ENCODE measurements at regions not wholly inside any gene's neighbourhood (a gene's known extent, or its start where the extent isn't known, plus 50 kb on each side); places are given as distances from the start of the nearest gene placed in this dataset.

DNA sequence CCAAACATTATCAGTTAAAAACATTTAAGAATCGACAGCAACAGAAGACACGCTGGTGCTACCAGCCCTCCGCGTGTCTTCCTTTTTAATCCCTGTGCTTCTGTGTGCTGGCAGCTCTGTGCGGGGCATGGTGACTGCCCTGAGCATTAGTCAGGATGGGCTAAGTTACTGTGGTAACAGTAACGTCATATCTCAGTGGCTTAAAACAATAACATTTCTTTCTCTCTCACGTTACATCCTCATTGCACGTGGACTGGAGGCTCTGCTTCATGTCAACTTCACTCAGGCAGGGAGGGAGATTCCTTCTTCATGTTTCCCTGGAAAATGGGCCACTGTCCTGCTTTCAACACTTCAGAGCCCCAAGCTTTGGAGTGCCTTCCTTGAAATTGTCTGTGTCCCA, 378.5 kb downstream of the CCSER2 start:
- DNase-seq, result no peak
- Histone ChIP-seq H3K4me3 (no peak overlapping the region), H3K27me3 (no peaks in the 10 kb centered on the region), H3K4me1 (no peaks in the 10 kb centered on the region), H3K27ac (peak overlapping the region in 2 of 4 donors; percentile 38 to 63), H3K36me3 (no peaks in the 10 kb centered on the region), H3K9me3 (no peaks in the 10 kb centered on the region)
- in situ Hi-C loops (cut with MboI; ENCODE audit: low pct_ligation_motif_present in 1 of 4, low pct_unique_long_range_greater_than_20kb in 1 of 4, low sequenced_read_pairs in 3 of 4) (loop anchor here in 1 of 4 donors (25.0 kb wide), 1 partner anchor 105 kb away; no protein-coding TSS in a partner anchor), intact Hi-C loops (cut with DNase I; ENCODE audit: low total_unique reads) (no loop called here)
- TF ChIP-seq POLR2A (IDR thresholded peaks at IDR 0.05), result no peak
- peak; percentile 19 for TF ChIP-seq EP300 (IDR thresholded peaks at IDR 0.05; ENCODE audit: low read depth)
- TF ChIP-seq, protein P1, sequence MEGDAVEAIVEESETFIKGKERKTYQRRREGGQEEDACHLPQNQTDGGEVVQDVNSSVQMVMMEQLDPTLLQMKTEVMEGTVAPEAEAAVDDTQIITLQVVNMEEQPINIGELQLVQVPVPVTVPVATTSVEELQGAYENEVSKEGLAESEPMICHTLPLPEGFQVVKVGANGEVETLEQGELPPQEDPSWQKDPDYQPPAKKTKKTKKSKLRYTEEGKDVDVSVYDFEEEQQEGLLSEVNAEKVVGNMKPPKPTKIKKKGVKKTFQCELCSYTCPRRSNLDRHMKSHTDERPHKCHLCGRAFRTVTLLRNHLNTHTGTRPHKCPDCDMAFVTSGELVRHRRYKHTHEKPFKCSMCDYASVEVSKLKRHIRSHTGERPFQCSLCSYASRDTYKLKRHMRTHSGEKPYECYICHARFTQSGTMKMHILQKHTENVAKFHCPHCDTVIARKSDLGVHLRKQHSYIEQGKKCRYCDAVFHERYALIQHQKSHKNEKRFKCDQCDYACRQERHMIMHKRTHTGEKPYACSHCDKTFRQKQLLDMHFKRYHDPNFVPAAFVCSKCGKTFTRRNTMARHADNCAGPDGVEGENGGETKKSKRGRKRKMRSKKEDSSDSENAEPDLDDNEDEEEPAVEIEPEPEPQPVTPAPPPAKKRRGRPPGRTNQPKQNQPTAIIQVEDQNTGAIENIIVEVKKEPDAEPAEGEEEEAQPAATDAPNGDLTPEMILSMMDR (IDR thresholded peaks at IDR 0.05), result no peak
- TF ChIP-seq POLR2AphosphoS5 (IDR thresholded peaks at IDR 0.05), result peak; percentile 72 to 83 (median 72)
- WGBS, 2 donors (ENCODE audit: low coverage in 1 of 2), result 69 to 75% methylated on average over 7 to 8 of the region's 8 CpGs

DNA sequence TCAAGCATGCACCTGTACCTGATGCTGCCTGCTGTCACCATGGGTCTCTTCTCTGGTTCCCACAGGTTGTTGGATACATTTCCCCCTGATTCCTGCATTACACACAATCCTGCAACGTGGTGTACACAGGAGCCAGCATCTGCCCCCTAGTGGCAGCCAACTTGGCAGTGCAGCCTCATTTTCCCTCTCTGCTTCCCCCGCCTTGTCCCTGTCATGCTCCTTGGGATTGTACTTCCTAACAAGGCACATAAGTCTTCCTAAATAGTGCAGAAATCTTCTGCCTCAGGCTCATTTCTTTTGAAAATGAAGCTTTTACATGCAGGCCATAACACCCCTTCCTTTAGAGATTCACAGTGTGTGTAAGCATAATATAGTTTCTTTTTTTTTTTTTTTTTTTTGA, 387.5 kb downstream of the CCSER2 start:
- Histone ChIP-seq H3K4me3 (no peak overlapping the region), H3K27me3 (no peaks in the 10 kb centered on the region), H3K4me1 (no peaks in the 10 kb centered on the region), H3K36me3 (no peaks in the 10 kb centered on the region), H3K27ac (no peak overlapping the region), H3K9me3 (no peaks in the 10 kb centered on the region)
- intact Hi-C loops (cut with DNase I; ENCODE audit: low total_unique reads), result no loop called here
- no peak for TF ChIP-seq EP300 (IDR thresholded peaks at IDR 0.05; ENCODE audit: low read depth)
- TF ChIP-seq, protein P1 (IDR thresholded peaks at IDR 0.05), result peak in 4 of 5 experiments; percentile 31 to 45 (median 38)
- WGBS, 2 donors (ENCODE audit: low coverage in 1 of 2), result 28 to 38% methylated on average over 2 of the region's 2 CpGs
- in situ Hi-C loops (cut with MboI; ENCODE audit: low pct_ligation_motif_present in 1 of 4, low pct_unique_long_range_greater_than_20kb in 1 of 4, low sequenced_read_pairs in 3 of 4), result loop anchor here in 1 of 4 donors (25.0 kb wide), 1 partner anchor 96 kb away; no protein-coding TSS in a partner anchor
- DNase-seq, result peak; percentile 23

DNA sequence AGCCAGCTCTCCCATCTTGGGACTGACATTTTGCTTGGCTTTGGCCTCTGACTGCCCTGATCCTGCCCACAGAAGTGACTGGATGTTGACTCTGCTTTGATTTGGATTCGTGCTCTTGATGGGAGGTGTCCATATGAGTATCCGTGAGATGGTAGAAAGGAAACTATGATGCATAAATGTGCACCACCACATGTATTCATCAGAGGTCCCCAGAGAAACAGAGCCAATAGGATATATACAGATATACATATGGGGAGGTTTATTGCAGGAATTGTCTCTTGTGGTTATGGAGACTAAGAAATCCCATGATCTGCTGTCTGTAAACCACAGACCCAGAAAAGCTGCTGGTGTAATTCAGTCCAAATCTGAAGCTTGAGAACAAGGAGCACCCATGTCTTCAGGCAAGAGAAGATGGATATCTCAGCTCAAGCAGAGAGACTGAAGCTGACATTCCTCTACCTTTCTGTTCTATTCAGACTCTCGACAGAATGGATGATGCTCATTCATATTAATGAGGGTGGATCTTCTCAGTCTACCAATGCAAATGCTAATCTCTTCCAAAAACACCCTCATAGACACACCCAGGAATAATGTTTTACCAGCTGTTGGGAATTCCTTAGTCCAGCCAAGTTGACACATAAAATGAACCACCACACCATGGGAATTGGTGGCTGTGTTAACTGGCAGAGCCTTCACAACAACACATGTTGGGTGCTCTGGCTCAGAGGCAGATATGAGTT, 390.7 kb downstream of the CCSER2 start:
- H3K9me3 ChIP-seq, result no peaks in the 10 kb centered on the region
- DNase-seq, result no peak
- H3K27me3 ChIP-seq, result no peaks in the 10 kb centered on the region
- no peaks in the 10 kb centered on the region for H3K4me1 ChIP-seq
- H3K4me3 ChIP-seq, result no peak overlapping the region
- TF ChIP-seq POLR2A (IDR thresholded peaks at IDR 0.05) (no peak), EP300 (IDR thresholded peaks at IDR 0.05; ENCODE audit: low read depth) (no peak), POLR2AphosphoS5 (IDR thresholded peaks at IDR 0.05) (no peak)
- TF ChIP-seq, protein P1 (IDR thresholded peaks at IDR 0.05), result no peak
- no peak overlapping the region for H3K27ac ChIP-seq
- 71 to 100% methylated on average over 1 to 3 of the region's 3 CpGs for WGBS, 2 donors (ENCODE audit: low coverage in 1 of 2)
- intact Hi-C loops (cut with DNase I; ENCODE audit: low total_unique reads), result no loop called here
- no peaks in the 10 kb centered on the region for H3K36me3 ChIP-seq
- in situ Hi-C loops (cut with MboI; ENCODE audit: low pct_ligation_motif_present in 1 of 4, low pct_unique_long_range_greater_than_20kb in 1 of 4, low sequenced_read_pairs in 3 of 4), result loop anchor here in 1 of 4 donors (25.0 kb wide), 1 partner anchor 93 kb away; no protein-coding TSS in a partner anchor

DNA sequence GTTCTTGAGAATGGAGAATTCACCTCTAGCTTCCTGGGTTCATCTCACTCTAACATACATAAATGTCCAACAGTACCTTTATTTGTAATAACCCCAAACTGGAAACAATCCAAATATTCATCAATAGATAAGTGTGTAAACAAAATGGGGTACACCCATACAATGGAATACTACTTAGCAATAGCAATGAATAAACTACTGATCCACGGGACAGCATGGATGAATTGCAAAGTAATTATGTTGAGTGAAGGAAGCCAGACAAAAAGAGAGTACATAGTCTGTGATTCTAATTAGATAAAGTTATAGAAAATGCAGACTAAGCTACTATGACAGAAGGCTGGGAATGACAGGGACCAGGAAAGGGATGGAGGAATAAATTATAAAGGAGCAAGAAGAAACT, 391.3 kb downstream of the CCSER2 start:
- WGBS, 2 donors (ENCODE audit: low coverage in 1 of 2), result 54 to 61% methylated on average over 1 of the region's 1 CpG
- intact Hi-C loops (cut with DNase I; ENCODE audit: low total_unique reads) (no loop called here), in situ Hi-C loops (cut with MboI; ENCODE audit: low pct_ligation_motif_present in 1 of 4, low pct_unique_long_range_greater_than_20kb in 1 of 4, low sequenced_read_pairs in 3 of 4) (loop anchor here in 1 of 4 donors (25.0 kb wide), 1 partner anchor 93 kb away; no protein-coding TSS in a partner anchor)
- no peak for DNase-seq
- Histone ChIP-seq H3K9me3 (no peaks in the 10 kb centered on the region), H3K4me1 (no peaks in the 10 kb centered on the region), H3K27me3 (no peaks in the 10 kb centered on the region), H3K4me3 (no peak overlapping the region), H3K36me3 (no peaks in the 10 kb centered on the region), H3K27ac (no peak overlapping the region)
- TF ChIP-seq, protein P1 (IDR thresholded peaks at IDR 0.05), result no peak
- no peak for TF ChIP-seq POLR2A (IDR thresholded peaks at IDR 0.05)
- TF ChIP-seq EP300 (IDR thresholded peaks at IDR 0.05; ENCODE audit: low read depth), result no peak
- TF ChIP-seq POLR2AphosphoS5 (IDR thresholded peaks at IDR 0.05), result no peak

All from transverse colon (tissue), 4 donors.